ENCODE measurements at regions not wholly inside any gene's neighbourhood (a gene's known extent, or its start where the extent isn't known, plus 50 kb on each side); places are given as distances from the start of the nearest gene placed in this dataset.

- H3K4me1 ChIP-seq (ENCODE audit: control insufficient read depth, insufficient read depth, low read length) = no peaks in the 10 kb centered on the region
- no peak overlapping the region for H3K27ac ChIP-seq (ENCODE audit: low read depth, low read length)
- no peaks in the 10 kb centered on the region for H3K36me3 ChIP-seq (ENCODE audit: control insufficient read depth, insufficient read depth, low read length)
- H3K9ac ChIP-seq (ENCODE audit: low read depth, low read length) = no peak overlapping the region
- no peaks in the 10 kb centered on the region for H3K9me3 ChIP-seq (ENCODE audit: control insufficient read depth, insufficient read depth, low read length)
- H3K4me3 ChIP-seq (ENCODE audit: low read depth, low read length) = no peak overlapping the region
- H3K27me3 ChIP-seq (ENCODE audit: control insufficient read depth, insufficient read depth, low read length) = no peaks in the 10 kb centered on the region
Observed at GRCh38 chr1:34436836-34437235, 260.1 kb downstream of the C1orf94 start.

- Histone ChIP-seq H3K27ac (ENCODE audit: low read depth, low read length) (no peak overlapping the region), H3K27me3 (ENCODE audit: control insufficient read depth, insufficient read depth, low read length) (no peaks in the 10 kb centered on the region), H3K36me3 (ENCODE audit: control insufficient read depth, insufficient read depth, low read length) (no peaks in the 10 kb centered on the region), H3K4me1 (ENCODE audit: control insufficient read depth, insufficient read depth, low read length) (no peaks in the 10 kb centered on the region), H3K9me3 (ENCODE audit: control insufficient read depth, insufficient read depth, low read length) (no peaks in the 10 kb centered on the region), H3K4me3 (ENCODE audit: low read depth, low read length) (no peak overlapping the region), H3K9ac (ENCODE audit: low read depth, low read length) (no peak overlapping the region)
Observed at GRCh38 chr1:34441259-34442069, 264.8 kb downstream of the C1orf94 start.

- H3K9ac ChIP-seq (ENCODE audit: low read depth, low read length) = no peak overlapping the region
- no peak overlapping the region for H3K27ac ChIP-seq (ENCODE audit: low read depth, low read length)
- no peaks in the 10 kb centered on the region for H3K36me3 ChIP-seq (ENCODE audit: control insufficient read depth, insufficient read depth, low read length)
- H3K27me3 ChIP-seq (ENCODE audit: control insufficient read depth, insufficient read depth, low read length) = no peaks in the 10 kb centered on the region
- no peaks in the 10 kb centered on the region for H3K4me1 ChIP-seq (ENCODE audit: control insufficient read depth, insufficient read depth, low read length)
- no peak overlapping the region for H3K4me3 ChIP-seq (ENCODE audit: low read depth, low read length)
- no peaks in the 10 kb centered on the region for H3K9me3 ChIP-seq (ENCODE audit: control insufficient read depth, insufficient read depth, low read length)
Observed at GRCh38 chr1:34444516-34444915, 267.8 kb downstream of the C1orf94 start.

- H3K4me1 ChIP-seq (ENCODE audit: control insufficient read depth, insufficient read depth, low read length) = no peaks in the 10 kb centered on the region
- no peaks in the 10 kb centered on the region for H3K9me3 ChIP-seq (ENCODE audit: control insufficient read depth, insufficient read depth, low read length)
- H3K9ac ChIP-seq (ENCODE audit: low read depth, low read length) = no peak overlapping the region
- H3K36me3 ChIP-seq (ENCODE audit: control insufficient read depth, insufficient read depth, low read length) = no peaks in the 10 kb centered on the region
- no peak overlapping the region for H3K27ac ChIP-seq (ENCODE audit: low read depth, low read length)
- no peaks in the 10 kb centered on the region for H3K27me3 ChIP-seq (ENCODE audit: control insufficient read depth, insufficient read depth, low read length)
- no peak overlapping the region for H3K4me3 ChIP-seq (ENCODE audit: low read depth, low read length)
Observed at GRCh38 chr1:34450325-34450724, 273.6 kb downstream of the C1orf94 start.

GRCh38 chr1:34452451-34452850 lies 275.7 kb downstream of the C1orf94 start:
- Histone ChIP-seq H3K4me1 (ENCODE audit: control insufficient read depth, insufficient read depth, low read length) (no peaks in the 10 kb centered on the region), H3K27me3 (ENCODE audit: control insufficient read depth, insufficient read depth, low read length) (no peaks in the 10 kb centered on the region), H3K9me3 (ENCODE audit: control insufficient read depth, insufficient read depth, low read length) (no peaks in the 10 kb centered on the region), H3K27ac (ENCODE audit: low read depth, low read length) (no peak overlapping the region), H3K4me3 (ENCODE audit: low read depth, low read length) (no peak overlapping the region), H3K9ac (ENCODE audit: low read depth, low read length) (no peak overlapping the region), H3K36me3 (ENCODE audit: control insufficient read depth, insufficient read depth, low read length) (no peaks in the 10 kb centered on the region)

GRCh38 chr1:34455121-34455520 lies 278.4 kb downstream of the C1orf94 start:
- Histone ChIP-seq H3K9me3 (ENCODE audit: control insufficient read depth, insufficient read depth, low read length) (no peaks in the 10 kb centered on the region), H3K27me3 (ENCODE audit: control insufficient read depth, insufficient read depth, low read length) (no peaks in the 10 kb centered on the region), H3K27ac (ENCODE audit: low read depth, low read length) (no peak overlapping the region), H3K4me1 (ENCODE audit: control insufficient read depth, insufficient read depth, low read length) (no peaks in the 10 kb centered on the region), H3K36me3 (ENCODE audit: control insufficient read depth, insufficient read depth, low read length) (no peaks in the 10 kb centered on the region), H3K4me3 (ENCODE audit: low read depth, low read length) (no peak overlapping the region), H3K9ac (ENCODE audit: low read depth, low read length) (no peak overlapping the region)

GRCh38 chr1:34460193-34460592 lies 283.5 kb downstream of the C1orf94 start:
- H3K27ac ChIP-seq (ENCODE audit: low read depth, low read length) = no peak overlapping the region
- no peaks in the 10 kb centered on the region for H3K9me3 ChIP-seq (ENCODE audit: control insufficient read depth, insufficient read depth, low read length)
- H3K36me3 ChIP-seq (ENCODE audit: control insufficient read depth, insufficient read depth, low read length) = no peaks in the 10 kb centered on the region
- no peaks in the 10 kb centered on the region for H3K4me1 ChIP-seq (ENCODE audit: control insufficient read depth, insufficient read depth, low read length)
- H3K4me3 ChIP-seq (ENCODE audit: low read depth, low read length) = no peak overlapping the region
- no peak overlapping the region for H3K9ac ChIP-seq (ENCODE audit: low read depth, low read length)
- H3K27me3 ChIP-seq (ENCODE audit: control insufficient read depth, insufficient read depth, low read length) = no peaks in the 10 kb centered on the region

- Histone ChIP-seq H3K9ac (ENCODE audit: low read depth, low read length) (no peak overlapping the region), H3K9me3 (ENCODE audit: control insufficient read depth, insufficient read depth, low read length) (no peaks in the 10 kb centered on the region), H3K4me1 (ENCODE audit: control insufficient read depth, insufficient read depth, low read length) (peaks cover 14% of the 10 kb centered on the region), H3K4me3 (ENCODE audit: low read depth, low read length) (no peak overlapping the region), H3K27me3 (ENCODE audit: control insufficient read depth, insufficient read depth, low read length) (no peaks in the 10 kb centered on the region), H3K36me3 (ENCODE audit: control insufficient read depth, insufficient read depth, low read length) (no peaks in the 10 kb centered on the region), H3K27ac (ENCODE audit: low read depth, low read length) (no peak overlapping the region)
Observed at GRCh38 chr1:34470401-34470800, 284.4 kb upstream of the GJB5 start.

GRCh38 chr1:34474566-34474965 lies 280.3 kb upstream of the GJB5 start:
- no peak overlapping the region for H3K4me3 ChIP-seq (ENCODE audit: low read depth, low read length)
- no peaks in the 10 kb centered on the region for H3K27me3 ChIP-seq (ENCODE audit: control insufficient read depth, insufficient read depth, low read length)
- H3K27ac ChIP-seq (ENCODE audit: low read depth, low read length) = no peak overlapping the region
- H3K9ac ChIP-seq (ENCODE audit: low read depth, low read length) = no peak overlapping the region
- H3K36me3 ChIP-seq (ENCODE audit: control insufficient read depth, insufficient read depth, low read length) = no peaks in the 10 kb centered on the region
- H3K4me1 ChIP-seq (ENCODE audit: control insufficient read depth, insufficient read depth, low read length) = peaks cover 11% of the 10 kb centered on the region
- no peaks in the 10 kb centered on the region for H3K9me3 ChIP-seq (ENCODE audit: control insufficient read depth, insufficient read depth, low read length)

GRCh38 chr1:34476371-34476770 lies 278.5 kb upstream of the GJB5 start:
- Histone ChIP-seq H3K9ac (ENCODE audit: low read depth, low read length) (no peak overlapping the region), H3K27ac (ENCODE audit: low read depth, low read length) (no peak overlapping the region), H3K36me3 (ENCODE audit: control insufficient read depth, insufficient read depth, low read length) (no peaks in the 10 kb centered on the region), H3K27me3 (ENCODE audit: control insufficient read depth, insufficient read depth, low read length) (no peaks in the 10 kb centered on the region), H3K4me3 (ENCODE audit: low read depth, low read length) (no peak overlapping the region), H3K9me3 (ENCODE audit: control insufficient read depth, insufficient read depth, low read length) (no peaks in the 10 kb centered on the region), H3K4me1 (ENCODE audit: control insufficient read depth, insufficient read depth, low read length) (no peaks in the 10 kb centered on the region)

- Histone ChIP-seq H3K4me1 (ENCODE audit: control insufficient read depth, insufficient read depth, low read length) (no peaks in the 10 kb centered on the region), H3K27me3 (ENCODE audit: control insufficient read depth, insufficient read depth, low read length) (no peaks in the 10 kb centered on the region), H3K36me3 (ENCODE audit: control insufficient read depth, insufficient read depth, low read length) (no peaks in the 10 kb centered on the region), H3K9me3 (ENCODE audit: control insufficient read depth, insufficient read depth, low read length) (no peaks in the 10 kb centered on the region), H3K4me3 (ENCODE audit: low read depth, low read length) (no peak overlapping the region), H3K9ac (ENCODE audit: low read depth, low read length) (no peak overlapping the region), H3K27ac (ENCODE audit: low read depth, low read length) (no peak overlapping the region)
Observed at GRCh38 chr1:34477632-34478141, 277.2 kb upstream of the GJB5 start.

All from HUES48 (cell line).